Stomach (tissue), 8 donors: ENCODE measurements at regions not wholly inside any gene's neighbourhood (a gene's known extent, or its start where the extent isn't known, plus 50 kb on each side); places are given as distances from the start of the nearest gene placed in this dataset.

Source experiments
- DNase-seq, 2 donors: peaks; one replicate each; pipeline versions ENCODE4 v3.0.0 to v3.0.0-alpha.2; 2013 to 2019
- H3K27ac ChIP-seq, 5 donors: fragments of 200-600 bp in 4 of 5; sonication (generic) in 4 of 5; one replicate each; pipeline ENCODE4 v1.5.1; 2013 to 2019; ENCODE audit warnings: mild to moderate bottlenecking in 1 of 5, moderate library complexity in 1 of 5
- H3K27me3 ChIP-seq, 3 donors: fragments of 200-600 bp; sonication (generic); one replicate each; pipeline ENCODE4 v1.5.1; 2017 to 2019; ENCODE audit warnings: mixed run types in 1 of 3
- H3K36me3 ChIP-seq, 4 donors: fragments of 200-600 bp; sonication (generic); 1 replicate in 3 of 4; 2 replicates in 1 of 4; pipeline ENCODE4 v1.5.1; 2016 to 2019
- H3K4me1 ChIP-seq, 4 donors: fragments of 200-600 bp; sonication (generic); one replicate each; pipeline ENCODE4 v1.5.1; 2016 to 2019
- H3K4me3 ChIP-seq, 4 donors: fragments of 200-600 bp; sonication (generic) in 3 of 4; one replicate each; pipeline ENCODE4 v1.5.1; 2016 to 2019; ENCODE audit warnings: mild to moderate bottlenecking in 1 of 4
- H3K9me3 ChIP-seq, 4 donors: fragments of 200-600 bp; sonication (generic); one replicate each; pipeline ENCODE4 v1.5.1; 2016 to 2019
- EP300 ChIP-seq: sonication (generic); formaldehyde crosslinking; IDR thresholded peaks from one replicate; pipeline ENCODE4 v1.6.1; 2017; ENCODE audit warnings: antibody characterized with exemption
- POLR2A ChIP-seq, 4 donors: fragments of 450-650 bp; IDR thresholded peaks; one replicate each; pipeline ENCODE4 v1.6.1; 2016; ENCODE audit warnings: antibody characterized with exemption in 4 of 4, control low read depth in 2 of 4, mild to moderate bottlenecking in 1 of 4, moderate library complexity in 1 of 4
- POLR2AphosphoS5 ChIP-seq, 3 donors: sonication (generic); formaldehyde crosslinking; IDR thresholded peaks; one replicate each; pipeline ENCODE4 v1.6.1; 2016; ENCODE audit warnings: antibody characterized with exemption in 3 of 3
- WGBS, 5 donors: extraction: QIAGEN DNeasy Blood & Tissue Kit in 3 of 5; methylation state at CpG; one replicate each; pipeline versions ENCODE4 v1.1.5 to v1.1.7; 2013 to 2018; 5-methylcytosine and 5-hydroxymethylcytosine counted together
- intact Hi-C: fragments of 100-400 bp; cut with DNase I; formaldehyde crosslinking; loops from one replicate; pipeline ENCODE4 v1.15.1; 2023; ENCODE audit warnings: low total_unique reads
- TF ChIP-seq, protein P1 (sequence below), 7 experiments: fragments of 450-650 bp in 4 of 7; fragments of 200-600 bp in 3 of 7; sonication (generic) in 3 of 7; IDR thresholded peaks; one replicate each; pipeline ENCODE4 v1.5.1; 2016 to 2019; ENCODE audit warnings: antibody characterized with exemption in 7 of 7, control low read depth in 2 of 7, mild to moderate bottlenecking in 1 of 7
- donor health status: healthy with polysubstance abuse.
- donor health status: Bipolar disorder and iron deficiency.
- donor health status: healthy.

- H3K4me1 ChIP-seq = no peaks in the 10 kb centered on the region
- no peak overlapping the region for H3K4me3 ChIP-seq
- peak in 1 of 2 donors; percentile 8 for DNase-seq
- intact Hi-C loops = no loop called here
- H3K9me3 ChIP-seq = no peaks in the 10 kb centered on the region
- H3K36me3 ChIP-seq = no peaks in the 10 kb centered on the region
- H3K27ac ChIP-seq = no peak overlapping the region
- no peaks in the 10 kb centered on the region for H3K27me3 ChIP-seq
- TF ChIP-seq POLR2A (IDR thresholded peaks at IDR 0.05) (no peak), POLR2AphosphoS5 (IDR thresholded peaks at IDR 0.05) (no peak), EP300 (no peak)
- TF ChIP-seq, protein P1, sequence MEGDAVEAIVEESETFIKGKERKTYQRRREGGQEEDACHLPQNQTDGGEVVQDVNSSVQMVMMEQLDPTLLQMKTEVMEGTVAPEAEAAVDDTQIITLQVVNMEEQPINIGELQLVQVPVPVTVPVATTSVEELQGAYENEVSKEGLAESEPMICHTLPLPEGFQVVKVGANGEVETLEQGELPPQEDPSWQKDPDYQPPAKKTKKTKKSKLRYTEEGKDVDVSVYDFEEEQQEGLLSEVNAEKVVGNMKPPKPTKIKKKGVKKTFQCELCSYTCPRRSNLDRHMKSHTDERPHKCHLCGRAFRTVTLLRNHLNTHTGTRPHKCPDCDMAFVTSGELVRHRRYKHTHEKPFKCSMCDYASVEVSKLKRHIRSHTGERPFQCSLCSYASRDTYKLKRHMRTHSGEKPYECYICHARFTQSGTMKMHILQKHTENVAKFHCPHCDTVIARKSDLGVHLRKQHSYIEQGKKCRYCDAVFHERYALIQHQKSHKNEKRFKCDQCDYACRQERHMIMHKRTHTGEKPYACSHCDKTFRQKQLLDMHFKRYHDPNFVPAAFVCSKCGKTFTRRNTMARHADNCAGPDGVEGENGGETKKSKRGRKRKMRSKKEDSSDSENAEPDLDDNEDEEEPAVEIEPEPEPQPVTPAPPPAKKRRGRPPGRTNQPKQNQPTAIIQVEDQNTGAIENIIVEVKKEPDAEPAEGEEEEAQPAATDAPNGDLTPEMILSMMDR (IDR thresholded peaks at IDR 0.05) = no peak
- whole genome bisulfite sequencing, 5 donors = 73 to 89% (median 87%) methylated on average over 10 of the region's 10 CpGs
These were observed 111.9 kb downstream of the PDCL3 start for GRCh38 chr2:100674666-100675065.

GRCh38 chr2:100675373-100675772, 112.6 kb downstream of the PDCL3 start:
- Histone ChIP-seq H3K4me1 (no peaks in the 10 kb centered on the region), H3K27me3 (no peaks in the 10 kb centered on the region), H3K4me3 (no peak overlapping the region), H3K27ac (no peak overlapping the region), H3K36me3 (no peaks in the 10 kb centered on the region), H3K9me3 (no peaks in the 10 kb centered on the region)
- intact Hi-C loops = no loop called here
- DNase-seq = no peak
- TF ChIP-seq POLR2AphosphoS5 (IDR thresholded peaks at IDR 0.05) (no peak), POLR2A (IDR thresholded peaks at IDR 0.05) (no peak), EP300 (no peak)
- TF ChIP-seq, protein P1 (IDR thresholded peaks at IDR 0.05) = no peak
- 74 to 84% (median 76%) methylated on average over 6 of the region's 6 CpGs for WGBS, 5 donors

GRCh38 chr2:100675855-100676254, 113.1 kb downstream of the PDCL3 start:
- TF ChIP-seq POLR2AphosphoS5 (IDR thresholded peaks at IDR 0.05) (no peak), EP300 (no peak), POLR2A (IDR thresholded peaks at IDR 0.05) (no peak)
- TF ChIP-seq, protein P1 (IDR thresholded peaks at IDR 0.05) = no peak
- WGBS, 5 donors = 79 to 92% (median 91%) methylated on average over 4 of the region's 4 CpGs
- H3K36me3 ChIP-seq = no peaks in the 10 kb centered on the region
- DNase-seq = no peak
- no peaks in the 10 kb centered on the region for H3K9me3 ChIP-seq
- H3K4me3 ChIP-seq = no peak overlapping the region
- no peak overlapping the region for H3K27ac ChIP-seq
- no peaks in the 10 kb centered on the region for H3K27me3 ChIP-seq
- intact Hi-C loops = no loop called here
- no peaks in the 10 kb centered on the region for H3K4me1 ChIP-seq

GRCh38 chr2:100676346-100676745, 113.6 kb downstream of the PDCL3 start:
- Histone ChIP-seq H3K9me3 (no peaks in the 10 kb centered on the region), H3K36me3 (no peaks in the 10 kb centered on the region), H3K27ac (no peak overlapping the region), H3K4me3 (no peak overlapping the region), H3K27me3 (no peaks in the 10 kb centered on the region), H3K4me1 (no peaks in the 10 kb centered on the region)
- 52 to 93% (median 88%) methylated on average over 4 of the region's 4 CpGs for WGBS, 5 donors
- no peak for DNase-seq
- intact Hi-C loops = no loop called here
- TF ChIP-seq EP300 (no peak), POLR2A (IDR thresholded peaks at IDR 0.05) (no peak), POLR2AphosphoS5 (IDR thresholded peaks at IDR 0.05) (no peak)
- TF ChIP-seq, protein P1 (IDR thresholded peaks at IDR 0.05) = no peak
